ENCODE measurements at regions not wholly inside any gene's neighbourhood (a gene's known extent, or its start where the extent isn't known, plus 50 kb on each side); places are given as distances from the start of the nearest gene placed in this dataset.

DNA sequence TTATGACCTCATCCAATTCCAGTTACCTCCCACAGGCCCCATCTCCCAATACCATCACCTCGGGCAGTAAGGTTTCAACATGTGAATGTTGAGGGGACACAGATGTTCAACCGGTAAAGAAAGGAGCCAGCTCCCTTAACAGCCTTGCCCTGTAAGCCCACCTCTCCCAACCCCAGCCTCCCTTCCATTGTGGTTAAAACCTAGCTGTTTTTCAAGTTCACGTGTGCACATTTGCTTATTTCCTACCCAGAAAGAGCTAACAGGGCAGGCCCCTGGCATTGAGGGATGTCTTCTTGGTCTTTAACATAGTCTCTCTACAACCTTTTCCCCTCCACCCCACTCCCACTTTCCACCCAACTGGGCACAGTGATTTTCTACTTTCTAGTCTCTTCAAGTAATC is 385.7 kb downstream of the FBXW7 start:
- TF ChIP-seq POLR2AphosphoS5 (IDR thresholded peaks at IDR 0.05; ENCODE audit: low read depth, low read length) (no peak), POLR2A (IDR thresholded peaks at IDR 0.05; ENCODE audit: low read depth, low read length) (no peak), POU2F2 (IDR thresholded peaks at IDR 0.05; ENCODE audit: low read depth, low read length) (no peak), SPI1 (IDR thresholded peaks at IDR 0.05; ENCODE audit: low read depth, low read length) (no peak), TAF1 (IDR thresholded peaks at IDR 0.05; ENCODE audit: low read depth, low read length) (no peak)

Data from GM12891 (cell line).